Glomerular visceral epithelial cell (primary cell): ENCODE measurements at regions not wholly inside any gene's neighbourhood (a gene's known extent, or its start where the extent isn't known, plus 50 kb on each side); places are given as distances from the start of the nearest gene placed in this dataset.

Experiments
- DNase-seq: peaks from one replicate; pipeline ENCODE4 v3.0.0-alpha.2; 2016; ENCODE audit errors: extremely low spot score

DNA sequence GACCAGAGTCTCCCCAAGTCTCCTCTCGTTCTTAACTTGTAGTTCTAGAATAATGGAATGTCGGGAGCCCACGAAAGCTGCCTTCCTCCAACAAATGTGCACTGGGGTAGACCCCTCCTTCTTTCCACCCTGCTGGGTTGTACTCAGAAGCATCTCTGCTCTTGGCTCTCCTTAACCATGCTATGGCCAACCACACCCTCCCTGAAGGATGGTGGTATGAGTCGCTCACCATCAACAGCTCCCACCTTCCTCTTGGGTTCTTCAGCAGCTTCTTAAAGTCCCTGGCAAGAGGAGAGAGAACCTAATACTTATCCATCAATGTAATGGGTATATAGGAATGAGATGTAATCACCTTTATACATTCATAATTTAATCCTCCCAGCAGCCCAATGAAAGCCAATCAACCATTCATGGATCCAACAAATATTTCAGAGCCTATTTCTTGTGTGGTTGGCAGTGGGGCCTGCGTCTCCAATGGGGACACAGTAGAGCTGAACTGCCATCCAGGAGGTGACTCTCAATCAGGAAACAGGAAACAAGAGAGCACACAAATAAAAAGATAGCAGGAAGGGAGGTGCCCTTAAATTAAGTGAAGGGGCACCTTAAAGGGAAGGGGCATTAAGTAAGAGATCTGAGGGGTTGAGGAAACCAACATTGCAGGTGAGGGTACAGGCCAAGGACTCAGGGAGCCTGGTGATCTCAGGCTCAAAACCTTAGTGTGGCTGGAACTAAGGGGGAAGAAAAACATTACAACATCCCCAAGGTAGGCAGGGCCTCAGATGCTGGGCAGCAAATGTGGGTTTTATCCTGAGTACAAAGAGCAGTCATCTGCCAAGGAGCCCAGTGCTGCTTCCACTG, 64.4 kb upstream of the ETS2 start:
- peak; percentile 33 for DNase-seq

DNA sequence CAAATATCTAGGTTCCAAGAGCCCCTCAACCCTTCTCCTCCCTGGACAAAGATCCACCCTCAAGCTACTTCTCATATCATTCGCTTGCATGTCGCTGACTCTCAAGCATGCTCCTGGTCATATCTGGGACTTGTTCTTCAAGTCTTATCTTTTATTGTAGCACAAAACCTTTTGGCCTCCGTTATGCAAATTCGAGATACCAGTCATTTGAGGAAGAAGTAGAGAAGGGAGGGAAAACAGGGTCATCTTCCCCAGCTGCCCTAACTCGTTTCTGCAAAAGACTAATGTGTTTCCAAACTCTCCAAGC, 63.8 kb upstream of the ETS2 start:
- DNase-seq = no peak

DNA sequence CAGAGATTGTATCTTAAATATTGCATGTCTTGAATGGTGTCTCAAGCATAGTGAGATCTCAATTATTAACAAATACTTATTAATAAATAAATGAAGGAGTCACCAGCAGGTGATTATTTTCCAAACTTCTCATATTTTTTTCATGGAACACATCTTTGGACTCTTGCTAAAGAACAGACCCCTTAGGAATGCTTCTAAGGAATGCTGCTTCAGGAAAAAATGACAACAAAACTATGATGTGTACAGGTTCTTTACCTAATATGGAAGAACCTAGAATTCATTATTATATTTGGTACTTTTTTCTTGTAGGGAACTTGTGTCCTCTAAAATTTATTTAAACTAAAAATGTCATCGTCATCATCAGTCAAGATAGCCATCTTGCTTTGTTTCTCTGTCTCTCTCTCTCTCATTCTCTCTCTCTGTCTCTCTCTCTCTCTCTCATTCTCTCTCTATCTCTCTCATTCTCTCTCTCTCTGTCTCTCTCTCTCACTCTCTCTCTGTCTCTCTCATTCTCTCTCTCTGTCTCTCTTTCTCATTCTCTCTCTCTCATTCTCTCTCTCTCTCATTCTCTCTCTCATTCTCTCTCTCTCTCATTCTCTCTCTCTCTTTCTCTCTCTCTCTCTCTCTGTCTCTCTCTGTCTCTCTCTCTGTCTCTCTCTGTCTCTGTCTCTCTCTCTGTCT, 63.0 kb upstream of the ETS2 start:
- no peak for DNase-seq

DNA sequence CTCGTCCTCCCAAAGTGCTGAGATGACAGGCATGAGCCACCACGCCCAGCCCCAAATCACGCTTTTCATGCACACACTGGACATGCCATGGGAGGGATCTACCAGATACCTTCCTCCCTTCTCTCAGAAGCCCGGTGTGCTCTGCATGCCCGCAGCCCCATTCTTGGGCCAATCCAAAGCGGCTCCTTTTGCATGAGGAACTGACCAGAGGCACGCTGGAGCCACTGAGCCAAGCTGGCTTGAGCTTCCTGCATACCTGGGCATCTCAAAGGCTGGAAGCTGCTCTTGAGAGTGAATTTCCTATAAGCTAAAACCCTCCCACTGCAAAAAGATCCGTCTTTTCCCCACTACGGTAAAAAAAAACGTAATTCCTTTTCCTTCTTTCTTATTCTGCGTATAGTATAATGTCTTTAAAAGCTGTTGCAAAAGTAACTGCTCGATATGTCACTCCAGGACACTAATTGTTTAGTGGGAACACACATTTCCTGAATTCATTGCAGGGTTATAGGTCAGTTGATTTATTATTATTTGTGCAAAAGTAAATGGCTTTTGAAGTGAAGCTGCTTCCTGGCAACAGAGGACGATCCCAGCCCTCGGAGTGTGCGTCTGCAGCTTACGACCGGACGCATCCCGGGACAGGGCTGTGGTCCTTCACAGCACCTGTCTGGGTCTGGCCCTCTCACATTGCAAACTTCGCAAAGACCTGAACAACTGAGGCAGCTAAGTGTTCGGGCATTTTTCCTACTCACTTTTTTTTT, 61.8 kb upstream of the ETS2 start:
- DNase-seq = no peak

DNA sequence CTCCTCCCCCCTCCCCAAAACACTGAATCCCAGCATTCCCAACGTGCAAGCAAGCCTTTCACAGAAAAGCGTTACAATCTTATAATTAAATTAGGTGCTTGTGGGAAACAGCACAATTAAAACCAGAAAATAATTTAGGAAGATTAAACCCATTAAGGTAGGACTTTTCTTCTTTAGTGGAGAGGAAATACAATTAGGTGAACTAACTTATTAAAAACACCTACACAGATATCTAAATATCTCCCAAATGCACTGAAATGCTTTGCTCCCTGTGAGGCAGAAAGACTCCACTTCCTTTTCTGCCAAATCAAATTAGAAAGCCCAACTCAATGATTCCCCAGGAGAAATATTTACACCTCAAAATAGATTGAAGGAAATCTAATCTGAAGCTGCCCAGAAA, 60.9 kb upstream of the ETS2 start:
- no peak for DNase-seq

DNA sequence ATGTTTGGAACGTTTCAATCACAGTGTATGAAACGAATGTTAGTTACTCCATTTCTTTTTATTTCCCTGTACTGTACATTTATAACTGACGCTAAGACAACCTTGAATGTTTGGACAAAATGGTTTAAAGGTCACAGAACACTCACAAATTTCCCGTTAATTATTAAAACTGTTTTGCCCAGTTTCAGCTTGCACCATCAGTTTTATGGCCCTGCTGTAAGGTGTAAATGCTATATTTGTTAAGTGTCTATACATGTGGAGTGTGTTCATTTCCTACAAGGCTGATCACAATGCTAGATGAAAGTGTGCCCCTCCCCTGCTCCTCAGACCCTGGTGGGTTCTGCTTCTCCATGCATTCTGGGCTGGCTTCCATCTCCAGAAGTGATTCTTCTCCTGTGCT, 57.9 kb upstream of the ETS2 start:
- DNase-seq = no peak

DNA sequence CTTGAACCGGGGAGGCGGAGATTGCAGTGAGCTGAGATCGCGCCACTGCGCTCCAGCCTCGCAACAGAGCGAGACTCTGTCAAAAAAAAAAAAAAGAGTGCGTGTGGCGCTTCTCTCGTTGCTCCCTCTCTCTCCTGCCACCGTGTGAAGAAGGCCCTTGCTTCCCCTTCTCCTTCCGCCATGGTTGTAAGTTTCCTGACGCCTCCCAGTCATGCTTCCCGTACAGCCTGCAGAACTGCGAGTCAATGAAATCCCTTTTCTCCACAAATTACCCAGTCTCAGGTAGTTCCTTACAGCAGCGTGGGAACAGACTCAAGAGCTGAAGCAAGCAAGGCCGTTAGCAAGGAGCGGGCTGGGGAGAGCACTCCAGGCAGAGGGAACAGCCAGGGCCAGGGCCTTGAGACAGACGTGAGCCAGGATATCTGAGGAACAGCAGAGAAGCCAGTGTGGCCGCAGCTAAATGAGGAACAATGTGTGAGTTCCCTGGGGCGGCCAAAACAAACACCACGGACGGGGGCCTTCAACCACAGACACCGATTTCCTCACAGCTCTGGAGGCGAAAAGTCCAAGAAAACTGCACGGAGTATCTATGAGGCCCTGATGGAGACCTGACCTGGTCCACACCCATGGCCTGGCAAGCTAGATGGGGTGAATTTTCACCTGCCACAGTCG, 54.2 kb upstream of the ETS2 start:
- DNase-seq = peak; percentile 75

DNA sequence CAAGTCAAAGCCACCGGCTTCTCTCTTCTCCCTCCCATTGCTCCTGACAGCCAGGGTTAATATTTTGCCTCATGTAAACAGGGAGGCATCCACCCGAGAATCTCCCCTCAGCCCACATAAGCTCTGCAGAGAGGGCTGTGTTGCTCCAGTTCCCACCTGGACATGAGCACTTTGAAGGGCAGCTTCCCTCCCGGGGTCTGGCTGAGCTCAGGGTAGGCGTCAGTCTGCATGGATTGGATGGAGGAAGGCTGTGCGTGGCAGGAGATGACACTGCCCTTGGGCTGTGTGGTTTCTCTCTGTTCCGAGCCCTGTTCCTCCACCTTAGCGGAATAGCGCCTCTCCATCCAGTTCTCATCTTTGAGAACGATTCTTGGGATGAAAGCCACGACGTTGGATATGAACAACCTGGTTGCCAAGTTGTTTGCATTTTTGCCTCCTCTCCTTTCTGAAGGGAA, 53.7 kb upstream of the ETS2 start:
- no peak for DNase-seq

DNA sequence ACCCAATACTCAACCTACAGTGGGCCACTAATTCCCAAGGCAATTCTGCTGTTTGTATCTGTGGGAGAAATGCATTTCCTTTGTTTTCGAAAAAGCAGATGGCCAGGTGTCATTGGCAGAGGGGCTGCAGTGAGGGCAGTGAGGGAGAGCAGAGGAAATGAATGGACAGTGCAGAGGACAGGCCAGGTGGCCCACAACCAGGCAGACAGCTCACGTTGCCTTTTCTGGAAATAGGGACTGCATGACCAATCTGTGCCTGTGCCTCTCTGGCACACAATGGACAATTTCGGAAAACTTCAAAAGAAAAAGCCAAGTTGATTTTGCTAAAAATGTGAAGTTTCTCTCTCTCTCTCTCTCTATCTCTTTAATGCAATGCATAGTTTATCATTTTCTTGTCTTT, 52.6 kb upstream of the ETS2 start:
- DNase-seq = no peak

DNA sequence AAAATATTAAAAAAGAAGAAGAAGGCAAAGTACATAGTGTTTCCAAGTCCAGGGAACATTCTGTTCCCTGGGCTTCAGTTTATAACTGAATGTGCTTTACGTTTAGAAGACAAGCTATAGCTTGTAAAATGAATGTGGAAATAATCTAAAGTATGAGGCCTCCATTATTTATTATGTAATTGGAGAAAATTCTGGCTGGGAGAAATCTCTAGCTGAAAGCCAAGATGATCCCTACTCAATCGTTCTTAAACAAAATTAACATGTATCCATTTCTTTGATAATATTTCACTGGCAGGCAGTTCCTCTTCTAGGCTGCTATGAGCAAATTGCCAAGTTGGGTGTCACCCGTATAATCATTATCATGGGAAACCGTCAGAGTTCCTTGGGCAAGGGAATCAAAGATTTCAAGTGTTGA, 52.2 kb upstream of the ETS2 start:
- DNase-seq = no peak
